DND-41 (cell line): ENCODE measurements at regions not wholly inside any gene's neighbourhood (a gene's known extent, or its start where the extent isn't known, plus 50 kb on each side); places are given as distances from the start of the nearest gene placed in this dataset.

Experiments used
- EZH2 ChIP-seq: IDR thresholded peaks from 3 replicates; pipeline ENCODE4 v1.6.1; 2012; ENCODE audit warnings: borderline replicate concordance, low read depth, mild to moderate bottlenecking, moderate library complexity, low read length, inconsistent platforms; ENCODE audit not compliant: severe bottlenecking
- TF ChIP-seq, protein P1 (sequence below): IDR thresholded peaks from 2 replicates; pipeline ENCODE4 v1.5.1; 2012; ENCODE audit warnings: borderline replicate concordance, low read length, moderate library complexity, mild to moderate bottlenecking; ENCODE audit not compliant: poor library complexity, severe bottlenecking; ENCODE audit errors: extremely low read depth

DNA sequence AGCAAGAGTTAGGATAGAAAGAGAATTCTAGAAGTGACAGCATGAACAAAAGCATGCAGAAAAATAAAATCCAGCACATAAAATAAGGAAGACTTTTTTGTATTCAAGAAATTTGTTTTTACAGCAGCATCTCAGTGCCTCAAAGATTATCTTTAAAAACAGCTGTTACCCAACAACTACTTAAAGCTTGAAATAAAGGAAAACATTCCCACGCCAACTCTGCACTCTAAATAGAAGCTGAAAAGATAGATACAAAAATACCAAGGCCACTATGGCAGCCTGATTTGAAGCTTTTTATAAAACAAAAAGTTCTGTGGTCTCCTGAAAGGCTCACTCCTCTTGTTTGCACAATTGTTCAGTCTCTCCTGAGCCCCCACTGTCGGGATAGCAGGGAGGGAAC is 83.6 kb upstream of the LRRC55 start:
- TF ChIP-seq, protein P1, sequence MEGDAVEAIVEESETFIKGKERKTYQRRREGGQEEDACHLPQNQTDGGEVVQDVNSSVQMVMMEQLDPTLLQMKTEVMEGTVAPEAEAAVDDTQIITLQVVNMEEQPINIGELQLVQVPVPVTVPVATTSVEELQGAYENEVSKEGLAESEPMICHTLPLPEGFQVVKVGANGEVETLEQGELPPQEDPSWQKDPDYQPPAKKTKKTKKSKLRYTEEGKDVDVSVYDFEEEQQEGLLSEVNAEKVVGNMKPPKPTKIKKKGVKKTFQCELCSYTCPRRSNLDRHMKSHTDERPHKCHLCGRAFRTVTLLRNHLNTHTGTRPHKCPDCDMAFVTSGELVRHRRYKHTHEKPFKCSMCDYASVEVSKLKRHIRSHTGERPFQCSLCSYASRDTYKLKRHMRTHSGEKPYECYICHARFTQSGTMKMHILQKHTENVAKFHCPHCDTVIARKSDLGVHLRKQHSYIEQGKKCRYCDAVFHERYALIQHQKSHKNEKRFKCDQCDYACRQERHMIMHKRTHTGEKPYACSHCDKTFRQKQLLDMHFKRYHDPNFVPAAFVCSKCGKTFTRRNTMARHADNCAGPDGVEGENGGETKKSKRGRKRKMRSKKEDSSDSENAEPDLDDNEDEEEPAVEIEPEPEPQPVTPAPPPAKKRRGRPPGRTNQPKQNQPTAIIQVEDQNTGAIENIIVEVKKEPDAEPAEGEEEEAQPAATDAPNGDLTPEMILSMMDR = no peak
- no peak for TF ChIP-seq EZH2
